SIG-M5 treated with dmso at 0.1 percent for 504 hours (cell line): ENCODE measurements at regions not wholly inside any gene's neighbourhood (a gene's known extent, or its start where the extent isn't known, plus 50 kb on each side); places are given as distances from the start of the nearest gene placed in this dataset.

Experiments
- DNase-seq: peaks from one replicate; lab custom pipeline; 2025; ENCODE audit not compliant: unreplicated experiment; lab: John Stamatoyannopoulos, UW

DNA sequence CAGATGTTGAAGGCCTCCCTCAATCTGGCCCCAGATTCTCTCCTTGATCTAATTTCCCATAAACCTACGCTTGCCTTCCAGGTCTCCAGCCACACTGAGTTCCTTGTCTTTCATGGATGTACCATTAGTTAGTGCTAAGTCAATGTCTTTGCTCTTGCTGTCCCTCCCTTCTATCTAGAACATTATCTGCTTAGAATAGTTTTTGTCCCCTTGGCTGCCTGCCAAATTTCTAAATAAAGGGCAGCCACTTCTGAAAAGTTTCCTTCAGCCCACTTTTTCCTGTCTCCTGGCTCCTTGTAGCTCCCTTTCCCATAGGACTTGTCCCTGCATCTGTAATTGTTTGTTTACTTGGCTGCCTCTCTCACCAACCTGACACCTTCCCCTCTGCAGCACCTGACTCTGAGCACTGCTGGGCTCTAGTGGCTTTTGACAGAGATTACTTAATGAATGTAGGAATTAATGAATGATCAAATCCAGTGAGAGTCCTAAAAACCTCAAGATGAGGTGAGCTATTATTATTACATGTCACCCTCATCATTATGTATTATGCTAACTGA is 58.3 kb downstream of the CXCL12 start:
- no peak for DNase-seq

DNA sequence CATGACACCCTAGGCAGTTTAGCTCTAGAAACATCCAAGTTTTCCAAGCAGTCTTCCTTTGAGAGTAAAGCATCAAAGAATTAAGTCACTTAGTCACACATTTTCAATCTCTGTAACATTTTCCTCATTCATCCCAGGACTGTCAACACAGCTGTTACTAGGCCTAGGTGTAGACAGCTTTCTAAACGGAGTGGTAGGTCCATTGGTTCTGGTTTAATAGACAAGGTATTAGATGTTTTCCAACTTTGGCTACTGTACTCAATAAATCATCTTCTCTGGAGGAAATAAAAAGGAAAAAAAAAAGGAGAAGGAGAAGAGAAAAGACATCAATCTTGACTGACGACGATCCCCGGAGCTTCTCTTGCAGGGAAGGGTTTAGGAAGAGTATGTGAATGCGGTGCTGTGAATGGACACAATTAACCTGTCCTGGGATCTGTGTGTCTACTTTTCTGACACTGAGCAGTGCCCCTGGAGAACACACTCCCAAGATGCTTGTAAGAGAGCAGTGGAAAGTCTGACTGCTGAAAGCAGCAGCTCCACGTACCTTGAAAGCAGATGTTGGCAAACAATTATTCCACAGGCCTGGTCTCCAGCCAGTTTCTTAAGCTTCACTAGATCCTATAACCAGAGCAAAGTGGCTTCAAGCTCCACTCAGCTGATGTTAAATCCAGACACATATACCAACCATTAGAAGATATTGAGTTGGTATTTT is 59.1 kb downstream of the CXCL12 start:
- DNase-seq = no peak

DNA sequence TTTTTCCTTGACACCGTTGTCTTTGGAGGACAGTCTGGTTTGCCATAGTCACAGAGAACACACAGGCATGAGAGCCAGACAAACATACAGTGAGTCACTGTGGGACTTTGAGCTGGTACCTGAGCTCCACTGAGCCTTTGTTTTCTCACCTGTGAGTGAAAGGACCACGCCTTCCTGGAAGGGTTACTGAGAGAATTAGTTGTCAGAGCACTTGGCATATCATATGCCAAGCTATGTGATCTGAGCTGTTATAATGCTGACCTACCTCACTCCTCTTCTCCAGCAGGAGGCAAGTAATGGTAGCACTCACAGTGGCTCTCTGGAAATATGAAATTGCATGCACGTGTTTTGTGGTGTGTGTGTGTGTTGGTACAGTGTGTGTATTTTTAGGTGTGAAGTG is 59.7 kb downstream of the CXCL12 start:
- DNase-seq = peak; percentile 10

DNA sequence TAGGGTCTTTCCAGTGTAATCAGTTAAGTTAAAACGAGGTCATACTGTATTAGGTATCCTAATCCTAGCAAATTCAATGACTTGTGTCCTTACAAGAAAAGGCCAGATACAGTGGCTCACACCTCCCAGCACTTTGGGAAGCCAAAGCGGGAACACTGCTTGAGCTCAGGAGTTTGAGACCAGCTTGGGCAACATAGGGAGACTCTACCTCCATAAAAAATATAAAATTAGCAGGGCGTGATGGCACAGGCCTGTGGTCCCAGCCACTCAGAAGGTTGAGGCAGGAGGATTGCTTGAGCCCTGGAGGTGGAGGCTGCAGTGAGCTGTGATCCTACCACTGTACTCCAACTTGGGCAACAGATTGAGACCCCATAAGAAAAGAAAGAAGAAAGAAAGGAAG is 61.1 kb downstream of the CXCL12 start:
- no peak for DNase-seq

DNA sequence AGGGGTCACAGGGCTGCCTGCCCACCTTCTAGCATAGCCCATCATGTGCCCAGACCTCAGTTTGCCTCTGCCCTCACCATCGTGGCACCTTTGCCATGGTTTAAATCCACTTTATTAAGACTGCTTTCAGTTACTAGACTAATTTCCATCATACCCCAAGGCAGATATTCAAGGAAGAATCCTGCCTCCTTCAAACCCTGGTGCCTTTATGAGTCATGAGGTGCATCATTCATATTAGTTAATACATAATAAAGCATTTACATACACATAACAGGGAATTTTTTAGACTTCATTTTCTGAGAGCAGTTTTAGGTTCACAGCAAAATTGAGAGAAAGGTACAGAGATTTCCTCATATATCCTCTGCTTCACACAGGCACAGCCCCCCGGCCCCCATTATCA is 62.8 kb downstream of the CXCL12 start:
- DNase-seq = no peak

DNA sequence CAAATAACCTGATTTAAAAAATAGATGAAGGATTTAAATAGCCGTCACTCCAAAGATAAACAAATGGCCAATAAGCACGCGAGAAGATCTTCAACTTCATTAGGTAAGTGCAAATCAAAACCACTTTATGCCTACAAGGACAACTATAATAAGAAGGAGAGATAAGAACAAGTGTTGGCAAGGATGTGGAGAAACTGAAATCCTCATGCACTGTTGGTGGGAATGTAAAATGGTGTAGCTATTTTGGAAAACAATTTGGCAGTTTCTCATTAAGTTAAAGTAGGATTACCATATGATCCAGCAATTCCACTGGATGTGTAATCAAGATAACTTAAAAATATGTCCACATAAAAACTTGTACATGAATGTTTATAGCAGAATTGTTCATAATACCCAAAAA is 64.1 kb downstream of the CXCL12 start:
- no peak for DNase-seq

DNA sequence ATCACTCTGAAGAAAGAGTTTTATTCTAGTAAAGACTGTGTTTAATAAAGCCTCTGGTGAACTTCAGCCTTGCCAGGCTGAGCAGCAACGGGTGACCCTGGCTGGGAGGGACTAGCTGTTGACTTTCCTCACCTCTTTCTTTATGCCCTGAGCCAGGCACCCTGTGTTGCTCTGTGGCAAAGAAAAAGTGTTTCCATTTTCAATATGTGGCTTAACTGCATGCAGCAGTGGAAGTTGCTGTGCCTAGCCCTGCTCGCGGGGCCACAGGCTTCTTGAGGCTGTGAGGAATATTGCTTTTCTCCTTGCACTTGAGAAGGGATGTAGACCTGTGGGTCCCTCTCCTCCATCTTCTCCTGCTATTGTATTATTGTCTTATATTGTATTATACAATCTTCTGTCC is 67.0 kb downstream of the CXCL12 start:
- no peak for DNase-seq

DNA sequence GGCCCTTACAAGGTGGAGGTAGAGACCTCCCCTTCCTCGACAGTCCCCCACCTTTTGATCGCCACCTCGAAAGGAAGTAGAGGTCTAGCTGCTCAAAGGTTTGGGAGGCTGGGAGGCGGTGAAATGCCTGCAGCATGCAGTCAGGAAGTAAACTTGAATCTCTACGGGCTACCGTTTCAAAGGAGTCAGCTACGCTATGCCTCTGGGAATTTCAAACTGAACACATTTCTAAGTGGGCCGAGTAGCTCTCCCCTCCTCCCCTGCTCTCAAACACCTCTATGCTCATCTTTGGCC is 68.0 kb downstream of the CXCL12 start:
- no peak for DNase-seq

DNA sequence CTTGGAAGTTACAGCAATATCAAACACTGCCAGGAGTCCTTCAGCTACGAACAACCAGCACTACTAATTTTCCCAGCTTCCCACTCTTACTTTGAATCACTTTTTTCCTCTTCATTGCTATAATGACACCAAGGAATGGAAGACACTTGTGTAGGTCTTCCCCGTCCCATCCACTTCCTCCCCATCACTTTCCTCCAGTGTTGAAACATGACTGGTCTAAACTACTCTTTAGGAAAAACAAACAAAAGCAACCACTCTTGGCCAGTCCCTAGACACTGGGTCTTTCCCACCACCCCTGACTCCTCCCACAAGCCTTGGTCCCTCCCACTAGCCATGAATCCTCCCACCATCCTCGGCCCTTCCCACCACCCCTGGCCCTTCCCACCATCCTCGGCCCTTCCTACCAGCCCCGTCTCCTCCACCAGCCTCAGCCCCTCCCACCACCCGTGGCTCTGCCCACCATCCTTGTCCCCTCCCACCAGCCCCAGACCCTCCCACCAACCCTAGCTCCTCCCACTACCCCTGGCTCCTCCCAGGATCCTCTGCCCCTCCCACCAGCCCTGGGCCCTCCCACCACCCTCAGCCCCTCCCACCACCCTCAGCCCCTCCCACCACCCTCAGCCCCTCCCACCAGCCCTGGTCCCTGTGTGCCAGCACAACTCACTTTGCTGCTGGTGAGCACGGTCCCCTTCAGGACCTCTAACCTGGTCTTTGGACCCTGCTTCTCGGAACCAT is 68.5 kb downstream of the CXCL12 start:
- DNase-seq = no peak

DNA sequence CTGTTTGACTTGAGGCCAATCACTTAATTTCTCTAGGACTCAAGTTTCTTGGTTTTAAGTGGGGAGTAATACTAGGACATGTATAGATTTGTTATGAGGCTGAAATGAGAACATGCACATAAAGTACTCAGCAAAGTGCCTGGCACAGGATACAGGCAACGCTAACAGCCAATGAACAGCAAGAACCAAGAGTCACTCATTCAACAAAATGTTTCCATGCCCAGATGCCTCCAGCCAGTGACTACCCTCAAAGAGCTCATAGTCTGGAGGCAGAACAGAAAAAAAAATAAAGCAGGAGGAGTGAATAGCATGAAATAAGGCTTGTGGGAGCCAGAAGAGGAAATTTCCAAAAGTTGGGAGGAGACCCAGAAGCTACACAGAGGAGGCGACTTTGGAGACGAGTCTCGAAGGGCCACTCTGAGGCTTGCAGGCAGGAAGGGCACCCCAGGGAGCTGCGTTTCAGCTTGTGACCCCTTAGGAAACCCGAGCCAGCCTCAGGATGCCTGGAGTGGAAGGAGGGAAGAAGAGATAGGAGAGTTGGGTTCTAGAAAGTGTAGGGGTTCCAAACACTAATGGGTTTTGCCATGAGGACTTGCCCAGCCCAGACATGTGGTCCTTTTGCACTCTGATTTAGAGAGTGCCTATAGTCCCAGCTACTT is 70.0 kb downstream of the CXCL12 start:
- DNase-seq = no peak

DNA sequence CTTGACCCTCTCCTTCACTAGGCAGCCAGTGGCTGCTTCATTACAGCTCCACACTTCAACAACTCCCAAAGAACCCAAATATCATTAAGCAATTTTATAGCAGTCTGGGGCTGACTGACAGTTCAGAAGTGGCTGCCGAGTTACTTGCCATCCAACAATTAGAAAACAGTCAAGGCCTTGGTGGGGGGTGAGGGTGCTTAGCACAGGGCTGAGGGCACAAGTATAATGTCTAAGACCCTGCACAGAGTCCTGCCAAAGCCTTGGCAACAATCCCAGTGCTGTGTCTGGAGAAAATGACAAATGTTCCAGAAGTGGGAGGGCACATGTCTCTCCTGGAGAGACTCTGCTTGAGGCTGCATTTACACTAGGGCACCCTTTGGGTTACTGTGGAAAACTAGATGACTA is 71.1 kb downstream of the CXCL12 start:
- no peak for DNase-seq

DNA sequence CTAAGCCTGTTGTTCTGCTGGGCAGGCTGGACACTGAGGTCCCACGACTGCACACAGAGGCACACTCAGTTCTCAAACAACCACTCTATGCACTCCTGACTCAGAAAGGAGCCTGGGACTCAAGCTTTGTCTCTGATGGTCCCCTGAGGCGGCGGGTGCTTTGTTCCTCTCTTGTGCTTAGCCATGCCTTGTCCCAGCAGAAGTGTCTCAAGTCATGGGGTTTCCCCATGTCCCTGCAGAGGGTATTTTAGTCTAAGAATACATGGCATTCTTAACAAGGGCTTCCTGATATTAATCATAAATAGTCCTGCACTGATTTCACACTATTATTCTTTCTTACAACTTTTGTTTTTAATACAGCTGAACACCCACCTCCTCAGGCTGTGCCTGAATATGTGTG is 72.5 kb downstream of the CXCL12 start:
- DNase-seq = no peak

DNA sequence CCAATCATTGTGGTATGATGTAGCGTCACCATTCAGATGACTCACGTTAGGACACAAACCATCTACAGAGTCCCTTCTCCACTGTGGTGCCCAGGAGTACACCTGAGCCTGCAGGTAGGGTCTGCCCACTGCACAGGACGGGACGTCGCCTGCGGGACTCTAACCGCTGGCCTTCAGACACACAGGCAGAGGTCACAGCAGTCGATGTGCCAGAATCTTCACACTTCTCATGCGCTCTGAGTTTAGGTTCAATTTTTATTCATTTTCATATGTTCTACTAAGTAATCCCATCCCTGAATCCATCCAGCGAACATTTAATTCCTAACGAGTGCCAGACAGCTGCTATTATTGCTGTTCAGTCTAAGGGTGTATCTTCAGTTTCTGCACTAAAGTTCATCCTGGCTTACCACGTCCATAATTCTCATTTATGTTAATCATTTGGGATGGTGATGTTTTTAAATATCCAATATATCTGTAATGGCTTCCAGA is 73.3 kb downstream of the CXCL12 start:
- no peak for DNase-seq

DNA sequence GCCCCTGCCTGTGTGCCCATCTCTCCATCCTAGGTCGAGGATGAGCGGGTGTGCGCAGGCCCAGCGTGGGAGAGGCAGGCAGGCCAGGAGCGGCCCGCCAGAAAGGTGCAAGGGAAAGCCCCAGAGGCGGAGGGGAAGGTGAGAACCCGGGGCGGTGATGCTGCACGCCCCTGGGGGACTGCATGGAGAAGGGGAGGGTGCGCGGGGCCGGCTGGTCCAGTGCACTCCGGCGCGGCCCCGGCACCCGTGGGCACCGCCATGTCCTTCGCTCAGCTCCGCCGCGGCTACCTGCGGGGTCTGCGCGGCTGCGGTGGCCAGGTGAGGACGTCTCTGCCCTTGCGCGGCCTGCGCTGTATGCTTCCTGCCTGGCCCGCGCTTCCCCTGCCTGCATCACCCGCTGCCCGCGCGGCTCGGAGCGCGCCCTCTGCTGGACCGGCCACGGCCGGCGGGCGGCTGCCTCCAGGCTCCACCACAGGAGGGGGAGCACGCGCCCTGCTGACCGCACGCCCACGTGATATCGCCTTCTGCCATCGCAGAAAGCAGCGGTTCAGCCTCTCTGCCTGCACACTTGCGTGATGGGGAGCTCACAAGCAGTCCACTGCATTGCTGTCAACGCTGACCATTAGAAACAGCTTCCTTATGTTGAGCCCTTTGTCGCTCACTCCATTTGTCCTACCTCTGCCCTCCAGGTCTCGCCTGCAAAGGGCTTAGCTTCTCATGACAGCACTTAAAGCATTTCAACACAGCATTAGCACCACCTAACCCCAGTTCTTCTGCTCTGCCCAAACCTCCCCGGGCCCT is 73.9 kb downstream of the CXCL12 start:
- DNase-seq = no peak

DNA sequence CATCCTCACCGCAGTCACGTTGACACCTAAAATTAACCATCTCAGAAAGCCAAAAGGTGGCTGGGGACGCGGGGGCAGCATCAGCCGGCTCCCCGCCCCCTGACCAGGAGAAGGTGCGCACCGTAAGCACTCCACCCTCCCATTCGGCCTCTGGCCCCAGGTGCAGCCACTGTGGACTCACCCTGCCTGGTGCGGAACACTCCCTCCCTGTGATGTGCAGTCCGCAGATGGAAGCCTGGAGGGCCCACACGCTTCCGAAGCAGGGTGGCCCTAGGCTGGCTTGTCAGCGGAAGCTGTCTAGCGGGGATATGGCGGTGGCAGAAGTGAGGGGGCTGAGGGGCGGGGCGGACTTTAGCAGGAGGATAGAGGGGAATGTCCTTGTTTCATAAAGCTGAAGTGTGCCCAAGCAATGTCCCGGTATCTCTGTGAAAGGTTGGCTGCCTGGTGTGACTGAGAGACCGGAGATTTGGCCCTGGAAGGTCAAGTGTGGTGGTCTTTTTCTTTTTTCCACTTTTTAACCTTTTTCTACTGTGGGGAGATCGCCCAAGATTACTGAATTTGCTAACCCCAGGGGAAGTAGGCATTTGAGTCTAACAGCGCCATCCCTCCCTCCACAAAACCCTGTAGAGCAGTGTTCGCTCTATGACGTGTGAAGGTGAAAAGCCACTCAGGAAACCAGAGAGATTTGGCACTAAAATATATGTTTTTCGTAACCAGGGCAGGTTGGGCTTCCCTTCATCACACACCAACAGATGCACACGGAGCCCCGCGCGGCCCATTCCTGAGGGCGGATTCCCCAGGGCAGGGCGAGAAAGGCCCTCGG is 74.7 kb downstream of the CXCL12 start:
- DNase-seq = no peak

DNA sequence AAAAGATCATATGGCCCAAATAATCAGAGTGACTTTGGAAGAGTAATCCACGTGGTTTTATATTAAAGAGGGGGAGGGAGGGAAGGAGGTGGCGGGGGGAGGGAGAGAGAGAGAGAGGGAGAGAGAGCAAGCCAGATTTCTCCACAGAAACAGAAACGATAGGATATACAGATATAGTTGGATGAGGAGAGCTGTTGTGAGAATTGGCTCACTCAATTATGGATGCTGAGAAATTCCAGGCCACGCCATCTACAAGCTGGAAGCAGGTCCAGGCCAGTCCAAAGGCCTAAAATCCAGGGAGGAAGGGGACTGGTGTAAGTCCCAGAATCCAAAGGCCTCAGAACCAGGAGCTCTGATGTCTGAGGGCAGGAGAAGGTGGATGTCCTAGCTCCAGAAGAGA is 75.5 kb downstream of the CXCL12 start:
- DNase-seq = no peak

DNA sequence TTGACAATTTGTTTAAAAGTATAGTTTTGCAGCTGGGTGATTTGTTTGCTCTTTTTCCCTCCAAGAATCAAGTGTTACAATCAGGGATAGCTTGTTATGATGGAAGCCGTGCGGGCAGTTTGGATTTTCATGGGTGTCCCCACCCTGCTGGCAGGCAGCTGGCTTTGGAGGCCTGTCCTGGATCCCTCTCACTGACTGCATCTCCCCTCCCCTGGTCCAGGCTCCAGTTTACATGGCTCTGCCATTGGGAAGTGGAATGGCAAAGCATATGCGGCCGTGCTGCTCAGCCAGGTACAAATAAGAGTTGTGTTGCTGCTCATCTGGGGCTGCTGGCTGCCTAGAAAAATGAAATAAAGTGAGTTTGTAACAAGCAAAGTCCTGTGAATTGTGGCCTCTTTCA is 76.0 kb downstream of the CXCL12 start:
- DNase-seq = no peak

DNA sequence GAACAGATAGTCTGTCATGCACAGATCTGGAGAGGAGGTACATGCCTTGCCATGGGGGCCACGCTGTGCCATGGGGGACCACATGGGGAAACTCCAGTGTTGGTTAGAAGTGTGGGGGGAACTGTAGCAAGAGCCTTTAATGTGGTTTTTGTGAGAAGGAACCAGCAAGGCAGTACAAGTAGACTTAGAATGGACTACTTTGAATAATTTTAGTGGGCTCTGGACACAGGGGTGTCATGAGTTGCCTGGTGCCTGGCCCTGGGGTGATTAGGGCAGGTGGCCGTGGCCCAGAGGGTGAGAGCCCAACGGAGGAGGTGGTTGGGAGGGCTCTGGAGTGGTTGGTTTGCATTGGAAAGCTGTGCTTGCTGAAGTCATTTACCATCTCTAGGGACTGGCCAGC is 77.2 kb downstream of the CXCL12 start:
- no peak for DNase-seq

DNA sequence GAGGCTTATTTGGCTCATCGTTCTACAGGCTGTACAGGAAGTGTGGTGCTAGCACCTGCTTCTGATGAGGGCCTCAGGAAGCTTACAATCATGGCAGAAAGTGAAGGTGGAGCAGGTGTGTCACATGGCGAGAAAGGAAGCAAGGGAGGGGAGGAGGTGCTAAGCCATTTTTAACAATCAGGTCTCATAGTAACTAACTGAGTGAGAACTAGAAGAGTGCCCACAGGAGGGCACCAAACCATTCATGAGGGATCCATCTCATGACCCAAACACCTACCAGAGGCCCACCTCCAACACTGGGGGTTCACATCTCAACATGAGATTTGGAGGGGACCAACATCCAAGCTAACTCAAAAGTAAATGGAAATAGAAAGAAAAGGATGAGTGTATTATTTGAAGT is 78.1 kb downstream of the CXCL12 start:
- no peak for DNase-seq

DNA sequence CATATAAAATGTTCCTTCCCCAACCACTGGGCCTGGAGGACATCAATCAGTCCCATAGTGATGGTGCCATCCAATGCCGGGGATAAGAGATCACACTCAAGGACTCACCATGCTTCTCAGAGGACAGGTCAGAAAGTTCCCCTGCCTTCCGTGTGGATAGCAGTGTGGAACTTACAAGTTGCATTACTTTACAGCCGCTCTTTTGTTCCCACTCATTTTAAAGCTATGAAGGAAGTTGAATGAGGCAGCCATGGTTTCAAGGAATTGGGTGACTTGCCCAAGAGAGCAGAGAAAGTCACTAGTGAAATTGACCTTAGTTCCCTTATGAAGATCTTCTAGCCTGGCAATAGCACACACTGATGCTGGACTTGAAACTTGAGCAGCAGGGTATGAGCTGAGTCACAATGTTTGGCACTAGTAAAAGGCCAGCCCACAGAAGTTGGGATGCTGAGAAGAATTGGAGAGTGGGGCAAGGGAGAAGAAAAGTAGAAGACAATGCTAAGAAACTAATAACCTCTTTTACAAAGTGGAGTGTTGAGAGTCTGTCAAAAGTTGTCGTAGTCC is 78.7 kb downstream of the CXCL12 start:
- DNase-seq = no peak
